ENCODE measurements at regions not wholly inside any gene's neighbourhood (a gene's known extent, or its start where the extent isn't known, plus 50 kb on each side); places are given as distances from the start of the nearest gene placed in this dataset.

GRCh38 chr3:64805978-64806377 is 118.2 kb upstream of the ADAMTS9 start:
- Histone ChIP-seq H3K4me3 (no peak overlapping the region), H3K27ac (no peak overlapping the region), H3K36me3 (ENCODE audit: insufficient read depth, low read length) (no peaks in the 10 kb centered on the region), H3K9ac (ENCODE audit: insufficient read length) (no peak overlapping the region), H3K9me3 (ENCODE audit: low read depth, low read length) (no peaks in the 10 kb centered on the region)
- TF ChIP-seq EZH2 (IDR thresholded peaks at IDR 0.05) (no peak), POLR2AphosphoS5 (IDR thresholded peaks at IDR 0.05; ENCODE audit: borderline replicate concordance, low read depth, low read length) (no peak), FOXP2 (optimal IDR thresholded peaks at IDR 0.05; ENCODE audit: control extremely low read depth, extremely low read length, insufficient read depth) (no peak)
- no peak for DNase-seq (ENCODE audit: low read depth, low spot score)

- TF ChIP-seq POLR2AphosphoS5 (IDR thresholded peaks at IDR 0.05; ENCODE audit: borderline replicate concordance, low read depth, low read length) (no peak), EZH2 (IDR thresholded peaks at IDR 0.05) (no peak), FOXP2 (optimal IDR thresholded peaks at IDR 0.05; ENCODE audit: control extremely low read depth, extremely low read length, insufficient read depth) (no peak)
- no peak overlapping the region for H3K27ac ChIP-seq
- no peak overlapping the region for H3K9ac ChIP-seq (ENCODE audit: insufficient read length)
- no peak for DNase-seq (ENCODE audit: low read depth, low spot score)
- no peaks in the 10 kb centered on the region for H3K36me3 ChIP-seq (ENCODE audit: insufficient read depth, low read length)
- H3K4me3 ChIP-seq, result no peak overlapping the region
- no peaks in the 10 kb centered on the region for H3K9me3 ChIP-seq (ENCODE audit: low read depth, low read length)
Observed at GRCh38 chr3:64805248-64805647, 117.4 kb upstream of the ADAMTS9 start.

GRCh38 chr3:64803469-64803868 is 115.7 kb upstream of the ADAMTS9 start:
- Histone ChIP-seq H3K27ac (no peak overlapping the region), H3K9ac (ENCODE audit: insufficient read length) (no peak overlapping the region), H3K4me3 (no peak overlapping the region), H3K9me3 (ENCODE audit: low read depth, low read length) (no peaks in the 10 kb centered on the region), H3K36me3 (ENCODE audit: insufficient read depth, low read length) (no peaks in the 10 kb centered on the region)
- TF ChIP-seq POLR2AphosphoS5 (IDR thresholded peaks at IDR 0.05; ENCODE audit: borderline replicate concordance, low read depth, low read length), result no peak
- TF ChIP-seq FOXP2 (optimal IDR thresholded peaks at IDR 0.05; ENCODE audit: control extremely low read depth, extremely low read length, insufficient read depth), result no peak
- TF ChIP-seq EZH2 (IDR thresholded peaks at IDR 0.05), result no peak
- no peak for DNase-seq (ENCODE audit: low read depth, low spot score)

- Histone ChIP-seq H3K27ac (no peak overlapping the region), H3K9ac (ENCODE audit: insufficient read length) (no peak overlapping the region)
- no peak for TF ChIP-seq FOXP2 (optimal IDR thresholded peaks at IDR 0.05; ENCODE audit: control extremely low read depth, extremely low read length, insufficient read depth)
- no peak for TF ChIP-seq POLR2AphosphoS5 (IDR thresholded peaks at IDR 0.05; ENCODE audit: borderline replicate concordance, low read depth, low read length)
- no peak for TF ChIP-seq EZH2 (IDR thresholded peaks at IDR 0.05)
Observed at GRCh38 chr3:64802460-64802859, 114.7 kb upstream of the ADAMTS9 start.

GRCh38 chr3:64801856-64802255 is 114.1 kb upstream of the ADAMTS9 start:
- Histone ChIP-seq H3K9me3 (ENCODE audit: low read depth, low read length) (no peaks in the 10 kb centered on the region), H3K9ac (ENCODE audit: insufficient read length) (no peak overlapping the region), H3K27ac (no peak overlapping the region), H3K36me3 (ENCODE audit: insufficient read depth, low read length) (no peaks in the 10 kb centered on the region), H3K4me3 (no peak overlapping the region)
- no peak for DNase-seq (ENCODE audit: low read depth, low spot score)
- TF ChIP-seq FOXP2 (optimal IDR thresholded peaks at IDR 0.05; ENCODE audit: control extremely low read depth, extremely low read length, insufficient read depth), result no peak
- no peak for TF ChIP-seq POLR2AphosphoS5 (IDR thresholded peaks at IDR 0.05; ENCODE audit: borderline replicate concordance, low read depth, low read length)
- no peak for TF ChIP-seq EZH2 (IDR thresholded peaks at IDR 0.05)

More at GRCh38 chr3:64802460-64802859, 114.7 kb upstream of the ADAMTS9 start:
- no peak overlapping the region for H3K4me3 ChIP-seq
- no peak for DNase-seq (ENCODE audit: low read depth, low spot score)
- H3K9me3 ChIP-seq (ENCODE audit: low read depth, low read length), result no peaks in the 10 kb centered on the region
- H3K36me3 ChIP-seq (ENCODE audit: insufficient read depth, low read length), result no peaks in the 10 kb centered on the region

- H3K36me3 ChIP-seq (ENCODE audit: insufficient read depth, low read length), result no peaks in the 10 kb centered on the region
- TF ChIP-seq EZH2 (IDR thresholded peaks at IDR 0.05) (no peak), FOXP2 (optimal IDR thresholded peaks at IDR 0.05; ENCODE audit: control extremely low read depth, extremely low read length, insufficient read depth) (no peak), POLR2AphosphoS5 (IDR thresholded peaks at IDR 0.05; ENCODE audit: borderline replicate concordance, low read depth, low read length) (no peak)
- H3K27ac ChIP-seq, result no peak overlapping the region
- H3K9ac ChIP-seq (ENCODE audit: insufficient read length), result no peak overlapping the region
- H3K4me3 ChIP-seq, result no peak overlapping the region
- no peak for DNase-seq (ENCODE audit: low read depth, low spot score)
- H3K9me3 ChIP-seq (ENCODE audit: low read depth, low read length), result no peaks in the 10 kb centered on the region
Observed at GRCh38 chr3:64799606-64800005, 111.8 kb upstream of the ADAMTS9 start.

GRCh38 chr3:64798316-64798715 is 110.5 kb upstream of the ADAMTS9 start:
- DNase-seq (ENCODE audit: low read depth, low spot score), result no peak

GRCh38 chr3:64796607-64797399 is 109.0 kb upstream of the ADAMTS9 start:
- Histone ChIP-seq H3K36me3 (ENCODE audit: insufficient read depth, low read length) (no peaks in the 10 kb centered on the region), H3K4me3 (no peak overlapping the region), H3K9me3 (ENCODE audit: low read depth, low read length) (no peaks in the 10 kb centered on the region), H3K9ac (ENCODE audit: insufficient read length) (no peak overlapping the region), H3K27ac (no peak overlapping the region)
- TF ChIP-seq POLR2AphosphoS5 (IDR thresholded peaks at IDR 0.05; ENCODE audit: borderline replicate concordance, low read depth, low read length) (no peak), FOXP2 (optimal IDR thresholded peaks at IDR 0.05; ENCODE audit: control extremely low read depth, extremely low read length, insufficient read depth) (no peak), EZH2 (IDR thresholded peaks at IDR 0.05) (no peak)
- no peak for DNase-seq (ENCODE audit: low read depth, low spot score)

More at GRCh38 chr3:64798316-64798715, 110.5 kb upstream of the ADAMTS9 start:
- Histone ChIP-seq H3K27ac (no peak overlapping the region), H3K9ac (ENCODE audit: insufficient read length) (no peak overlapping the region), H3K36me3 (ENCODE audit: insufficient read depth, low read length) (no peaks in the 10 kb centered on the region), H3K9me3 (ENCODE audit: low read depth, low read length) (no peaks in the 10 kb centered on the region), H3K4me3 (no peak overlapping the region)
- no peak for TF ChIP-seq EZH2 (IDR thresholded peaks at IDR 0.05)
- TF ChIP-seq FOXP2 (optimal IDR thresholded peaks at IDR 0.05; ENCODE audit: control extremely low read depth, extremely low read length, insufficient read depth), result no peak
- no peak for TF ChIP-seq POLR2AphosphoS5 (IDR thresholded peaks at IDR 0.05; ENCODE audit: borderline replicate concordance, low read depth, low read length)

Measured in SK-N-MC (cell line).